VCaP (cell line): ENCODE measurements at regions not wholly inside any gene's neighbourhood (a gene's known extent, or its start where the extent isn't known, plus 50 kb on each side); places are given as distances from the start of the nearest gene placed in this dataset.
A peak's percentile ranks its signal among the peaks of the same experiment; 100 is the strongest.

ENCODE experiments used
- H3K27ac ChIP-seq: fragments of 450-650 bp; 2 replicates; pipeline ENCODE4 v1.5.1; 2017
- TF ChIP-seq, protein P1 (sequence below): fragments of 450-650 bp; conservative IDR thresholded peaks from 2 replicates; pipeline ENCODE4 v1.5.1; 2017; ENCODE audit warnings: mild to moderate bottlenecking, moderate library complexity

DNA sequence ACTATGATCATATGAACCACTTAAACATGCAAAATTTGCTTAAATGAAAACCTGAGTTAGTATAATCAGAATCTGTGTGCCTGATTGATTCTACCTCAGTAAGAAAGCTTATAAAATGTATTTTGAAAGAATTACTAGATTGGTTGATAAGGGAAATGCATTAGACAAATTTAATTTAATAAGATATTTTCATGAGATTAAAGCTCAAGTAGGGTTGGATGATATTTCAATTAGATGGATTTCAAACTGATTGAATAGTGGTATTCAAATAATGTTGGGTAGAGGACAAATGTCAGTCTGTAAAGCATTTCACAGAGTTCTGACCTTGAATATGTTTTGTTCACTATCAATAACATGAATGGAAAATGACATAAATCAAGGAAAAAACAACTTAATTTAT, 780.4 kb upstream of the ALCAM start:
- no peak overlapping the region for H3K27ac ChIP-seq
- TF ChIP-seq, protein P1, sequence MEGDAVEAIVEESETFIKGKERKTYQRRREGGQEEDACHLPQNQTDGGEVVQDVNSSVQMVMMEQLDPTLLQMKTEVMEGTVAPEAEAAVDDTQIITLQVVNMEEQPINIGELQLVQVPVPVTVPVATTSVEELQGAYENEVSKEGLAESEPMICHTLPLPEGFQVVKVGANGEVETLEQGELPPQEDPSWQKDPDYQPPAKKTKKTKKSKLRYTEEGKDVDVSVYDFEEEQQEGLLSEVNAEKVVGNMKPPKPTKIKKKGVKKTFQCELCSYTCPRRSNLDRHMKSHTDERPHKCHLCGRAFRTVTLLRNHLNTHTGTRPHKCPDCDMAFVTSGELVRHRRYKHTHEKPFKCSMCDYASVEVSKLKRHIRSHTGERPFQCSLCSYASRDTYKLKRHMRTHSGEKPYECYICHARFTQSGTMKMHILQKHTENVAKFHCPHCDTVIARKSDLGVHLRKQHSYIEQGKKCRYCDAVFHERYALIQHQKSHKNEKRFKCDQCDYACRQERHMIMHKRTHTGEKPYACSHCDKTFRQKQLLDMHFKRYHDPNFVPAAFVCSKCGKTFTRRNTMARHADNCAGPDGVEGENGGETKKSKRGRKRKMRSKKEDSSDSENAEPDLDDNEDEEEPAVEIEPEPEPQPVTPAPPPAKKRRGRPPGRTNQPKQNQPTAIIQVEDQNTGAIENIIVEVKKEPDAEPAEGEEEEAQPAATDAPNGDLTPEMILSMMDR = no peak

DNA sequence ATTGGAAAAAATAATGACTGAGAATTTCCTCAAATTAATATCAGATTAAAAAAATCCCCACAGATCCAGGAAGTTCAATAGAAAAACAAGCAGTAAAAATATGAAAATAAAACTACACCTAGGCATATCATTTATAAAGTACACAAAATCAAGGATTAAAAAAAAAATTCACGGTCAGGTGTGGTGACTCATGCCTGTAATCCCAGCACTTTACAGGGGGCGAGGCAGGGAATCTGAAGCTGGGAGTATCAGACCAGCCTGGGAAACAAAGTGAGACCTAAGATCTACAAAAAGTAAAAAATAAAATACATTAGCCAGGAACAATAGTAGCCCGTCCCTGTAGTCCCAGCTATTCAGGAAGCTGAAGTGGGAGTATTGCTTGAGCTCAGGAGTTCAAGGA, 778.3 kb upstream of the ALCAM start:
- TF ChIP-seq, protein P1 = no peak
- H3K27ac ChIP-seq = no peak overlapping the region

DNA sequence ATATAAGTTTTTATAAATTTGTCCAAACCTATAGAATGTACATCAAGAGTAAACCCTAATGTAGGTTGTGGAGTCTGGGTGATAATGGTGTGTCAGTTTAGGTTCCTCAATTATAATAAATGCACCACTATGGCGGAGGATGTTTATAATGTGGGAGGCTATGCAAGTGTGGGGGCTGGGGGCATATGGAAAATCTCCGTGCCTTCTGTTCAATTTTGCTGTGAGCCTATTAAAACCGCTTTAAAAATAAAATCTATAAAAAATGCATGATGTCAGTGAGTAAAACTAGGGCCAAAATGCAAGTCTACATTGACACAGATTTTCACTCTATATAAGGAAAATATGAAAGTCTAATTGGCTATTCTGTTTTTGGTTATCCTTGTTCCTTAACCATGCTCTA, 774.9 kb upstream of the ALCAM start:
- TF ChIP-seq, protein P1 = no peak
- no peak overlapping the region for H3K27ac ChIP-seq

- no peak overlapping the region for H3K27ac ChIP-seq
- TF ChIP-seq, protein P1 = no peak
Measured at GRCh38 chr3:104594491-104594890, 772.2 kb upstream of the ALCAM start.

GRCh38 chr3:104596054-104596453, 770.7 kb upstream of the ALCAM start:
- TF ChIP-seq, protein P1 = no peak
- 0 out of 2 replicates have a peak overlapping the region, but pooled peaks have one; percentile 87 for H3K27ac ChIP-seq

DNA sequence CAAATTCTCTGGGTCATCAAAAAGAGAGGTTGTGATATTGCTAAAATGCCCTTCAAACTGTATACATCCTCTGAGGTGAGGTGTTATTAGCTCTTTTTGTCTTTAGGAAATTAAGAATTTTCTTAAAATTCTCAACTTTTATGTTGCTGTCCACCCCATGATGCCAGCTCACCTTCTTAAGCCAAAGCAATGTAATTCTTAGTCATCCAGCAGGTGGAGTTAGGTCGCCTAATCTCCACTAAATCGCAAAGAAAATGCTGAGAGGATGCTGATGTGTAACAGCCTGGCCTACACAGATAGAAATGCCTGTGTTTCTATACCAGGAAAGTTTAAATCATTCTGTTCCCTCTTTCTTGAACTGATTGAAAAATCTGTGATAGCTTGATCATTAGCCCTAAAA, 770.2 kb upstream of the ALCAM start:
- TF ChIP-seq, protein P1 = peak; percentile 79
- H3K27ac ChIP-seq = peak overlapping the region; percentile 87; the same call in 1 of the 2 replicates

GRCh38 chr3:104598848-104599511, 767.7 kb upstream of the ALCAM start:
- H3K27ac ChIP-seq = peak overlapping the region; percentile 87

More at GRCh38 chr3:104598848-104599511, 767.7 kb upstream of the ALCAM start:
- TF ChIP-seq, protein P1 = no peak
